H1 (cell line): ENCODE measurements at regions not wholly inside any gene's neighbourhood (a gene's known extent, or its start where the extent isn't known, plus 50 kb on each side); places are given as distances from the start of the nearest gene placed in this dataset.

Experiments
- CHD1 ChIP-seq: IDR thresholded peaks from 2 replicates; pipeline ENCODE4 v1.6.1; 2012; ENCODE audit warnings: low read depth, low read length, improper control_type of control experiment
- CHD2 ChIP-seq: IDR thresholded peaks from 2 replicates; pipeline ENCODE4 v1.6.1; 2012; ENCODE audit warnings: low read length, improper control_type of control experiment
- CREB1 ChIP-seq: IDR thresholded peaks from 2 replicates; pipeline ENCODE4 v1.6.1; 2012; ENCODE audit warnings: inconsistent platforms
- CTCF ChIP-seq, 3 experiments: IDR thresholded peaks; 1 replicate in 2 of 3; 2 replicates in 1 of 3; pipeline versions ENCODE4 v1.5.1 to v1.6.1; 2011; ENCODE audit warnings: low read length in 3 of 3, mild to moderate bottlenecking in 3 of 3, inconsistent platforms in 2 of 3, low read depth in 1 of 3, moderate library complexity in 1 of 3; ENCODE audit not compliant: insufficient read depth in 1 of 3; ENCODE audit errors: control extremely low read depth in 1 of 3
- POLR2A ChIP-seq, 2 experiments: IDR thresholded peaks; 1 replicate in 1 of 2; 2 replicates in 1 of 2; pipeline ENCODE4 v1.6.1; 2011; ENCODE audit warnings: low read depth in 2 of 2, low read length in 2 of 2, mild to moderate bottlenecking in 2 of 2; ENCODE audit errors: control extremely low read depth in 1 of 2
- POLR2AphosphoS5 ChIP-seq: IDR thresholded peaks from 2 replicates; pipeline ENCODE4 v1.6.1; 2011; ENCODE audit warnings: low read depth, low read length
- TEAD4 ChIP-seq: IDR thresholded peaks from 2 replicates; pipeline ENCODE4 v1.6.1; 2012; ENCODE audit warnings: low read depth, low read length, inconsistent platforms, mixed read lengths
- YY1 ChIP-seq: IDR thresholded peaks from 2 replicates; pipeline ENCODE4 v1.6.1; 2011; ENCODE audit warnings: low read depth, mild to moderate bottlenecking, low read length
- TF ChIP-seq, protein P1 (sequence below): fragments of 300-600 bp; sonication (generic); IDR thresholded peaks from 2 replicates; pipeline ENCODE4 v1.7.1; 2012; ENCODE audit warnings: low read length, moderate library complexity, mild to moderate bottlenecking, inconsistent platforms; ENCODE audit not compliant: insufficient replicate concordance

DNA sequence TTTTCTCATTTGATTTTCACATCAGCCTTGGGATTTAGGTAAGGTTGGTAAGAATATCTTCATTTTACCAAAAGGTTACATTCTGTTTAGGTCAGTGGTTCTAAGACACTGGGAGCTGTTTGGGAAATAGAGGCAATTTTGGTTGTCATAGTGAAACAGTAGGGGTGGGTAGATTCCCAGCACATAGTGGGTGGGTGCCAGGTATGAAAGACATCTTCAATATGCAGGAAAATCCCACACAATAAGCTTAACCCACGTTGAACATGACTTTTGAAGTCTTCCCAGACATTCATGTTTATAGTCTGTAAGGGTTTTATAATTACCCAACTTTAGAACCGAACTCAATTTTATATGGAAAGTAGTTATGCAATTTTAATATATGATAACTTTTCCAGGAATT lies 249.6 kb downstream of the SNCA start:
- TF ChIP-seq CTCF (IDR thresholded peaks at IDR 0.05; ENCODE audit: control extremely low read depth in 1 of 3, insufficient read depth in 1 of 3, low read depth in 1 of 3, low read length in 3 of 3) (no peak), POLR2AphosphoS5 (no peak), TEAD4 (no peak), YY1 (no peak), CREB1 (no peak), POLR2A (IDR thresholded peaks at IDR 0.05; ENCODE audit: control extremely low read depth in 1 of 2, low read depth in 2 of 2, low read length in 2 of 2) (no peak), CHD2 (no peak), CHD1 (no peak)
- TF ChIP-seq, protein P1, sequence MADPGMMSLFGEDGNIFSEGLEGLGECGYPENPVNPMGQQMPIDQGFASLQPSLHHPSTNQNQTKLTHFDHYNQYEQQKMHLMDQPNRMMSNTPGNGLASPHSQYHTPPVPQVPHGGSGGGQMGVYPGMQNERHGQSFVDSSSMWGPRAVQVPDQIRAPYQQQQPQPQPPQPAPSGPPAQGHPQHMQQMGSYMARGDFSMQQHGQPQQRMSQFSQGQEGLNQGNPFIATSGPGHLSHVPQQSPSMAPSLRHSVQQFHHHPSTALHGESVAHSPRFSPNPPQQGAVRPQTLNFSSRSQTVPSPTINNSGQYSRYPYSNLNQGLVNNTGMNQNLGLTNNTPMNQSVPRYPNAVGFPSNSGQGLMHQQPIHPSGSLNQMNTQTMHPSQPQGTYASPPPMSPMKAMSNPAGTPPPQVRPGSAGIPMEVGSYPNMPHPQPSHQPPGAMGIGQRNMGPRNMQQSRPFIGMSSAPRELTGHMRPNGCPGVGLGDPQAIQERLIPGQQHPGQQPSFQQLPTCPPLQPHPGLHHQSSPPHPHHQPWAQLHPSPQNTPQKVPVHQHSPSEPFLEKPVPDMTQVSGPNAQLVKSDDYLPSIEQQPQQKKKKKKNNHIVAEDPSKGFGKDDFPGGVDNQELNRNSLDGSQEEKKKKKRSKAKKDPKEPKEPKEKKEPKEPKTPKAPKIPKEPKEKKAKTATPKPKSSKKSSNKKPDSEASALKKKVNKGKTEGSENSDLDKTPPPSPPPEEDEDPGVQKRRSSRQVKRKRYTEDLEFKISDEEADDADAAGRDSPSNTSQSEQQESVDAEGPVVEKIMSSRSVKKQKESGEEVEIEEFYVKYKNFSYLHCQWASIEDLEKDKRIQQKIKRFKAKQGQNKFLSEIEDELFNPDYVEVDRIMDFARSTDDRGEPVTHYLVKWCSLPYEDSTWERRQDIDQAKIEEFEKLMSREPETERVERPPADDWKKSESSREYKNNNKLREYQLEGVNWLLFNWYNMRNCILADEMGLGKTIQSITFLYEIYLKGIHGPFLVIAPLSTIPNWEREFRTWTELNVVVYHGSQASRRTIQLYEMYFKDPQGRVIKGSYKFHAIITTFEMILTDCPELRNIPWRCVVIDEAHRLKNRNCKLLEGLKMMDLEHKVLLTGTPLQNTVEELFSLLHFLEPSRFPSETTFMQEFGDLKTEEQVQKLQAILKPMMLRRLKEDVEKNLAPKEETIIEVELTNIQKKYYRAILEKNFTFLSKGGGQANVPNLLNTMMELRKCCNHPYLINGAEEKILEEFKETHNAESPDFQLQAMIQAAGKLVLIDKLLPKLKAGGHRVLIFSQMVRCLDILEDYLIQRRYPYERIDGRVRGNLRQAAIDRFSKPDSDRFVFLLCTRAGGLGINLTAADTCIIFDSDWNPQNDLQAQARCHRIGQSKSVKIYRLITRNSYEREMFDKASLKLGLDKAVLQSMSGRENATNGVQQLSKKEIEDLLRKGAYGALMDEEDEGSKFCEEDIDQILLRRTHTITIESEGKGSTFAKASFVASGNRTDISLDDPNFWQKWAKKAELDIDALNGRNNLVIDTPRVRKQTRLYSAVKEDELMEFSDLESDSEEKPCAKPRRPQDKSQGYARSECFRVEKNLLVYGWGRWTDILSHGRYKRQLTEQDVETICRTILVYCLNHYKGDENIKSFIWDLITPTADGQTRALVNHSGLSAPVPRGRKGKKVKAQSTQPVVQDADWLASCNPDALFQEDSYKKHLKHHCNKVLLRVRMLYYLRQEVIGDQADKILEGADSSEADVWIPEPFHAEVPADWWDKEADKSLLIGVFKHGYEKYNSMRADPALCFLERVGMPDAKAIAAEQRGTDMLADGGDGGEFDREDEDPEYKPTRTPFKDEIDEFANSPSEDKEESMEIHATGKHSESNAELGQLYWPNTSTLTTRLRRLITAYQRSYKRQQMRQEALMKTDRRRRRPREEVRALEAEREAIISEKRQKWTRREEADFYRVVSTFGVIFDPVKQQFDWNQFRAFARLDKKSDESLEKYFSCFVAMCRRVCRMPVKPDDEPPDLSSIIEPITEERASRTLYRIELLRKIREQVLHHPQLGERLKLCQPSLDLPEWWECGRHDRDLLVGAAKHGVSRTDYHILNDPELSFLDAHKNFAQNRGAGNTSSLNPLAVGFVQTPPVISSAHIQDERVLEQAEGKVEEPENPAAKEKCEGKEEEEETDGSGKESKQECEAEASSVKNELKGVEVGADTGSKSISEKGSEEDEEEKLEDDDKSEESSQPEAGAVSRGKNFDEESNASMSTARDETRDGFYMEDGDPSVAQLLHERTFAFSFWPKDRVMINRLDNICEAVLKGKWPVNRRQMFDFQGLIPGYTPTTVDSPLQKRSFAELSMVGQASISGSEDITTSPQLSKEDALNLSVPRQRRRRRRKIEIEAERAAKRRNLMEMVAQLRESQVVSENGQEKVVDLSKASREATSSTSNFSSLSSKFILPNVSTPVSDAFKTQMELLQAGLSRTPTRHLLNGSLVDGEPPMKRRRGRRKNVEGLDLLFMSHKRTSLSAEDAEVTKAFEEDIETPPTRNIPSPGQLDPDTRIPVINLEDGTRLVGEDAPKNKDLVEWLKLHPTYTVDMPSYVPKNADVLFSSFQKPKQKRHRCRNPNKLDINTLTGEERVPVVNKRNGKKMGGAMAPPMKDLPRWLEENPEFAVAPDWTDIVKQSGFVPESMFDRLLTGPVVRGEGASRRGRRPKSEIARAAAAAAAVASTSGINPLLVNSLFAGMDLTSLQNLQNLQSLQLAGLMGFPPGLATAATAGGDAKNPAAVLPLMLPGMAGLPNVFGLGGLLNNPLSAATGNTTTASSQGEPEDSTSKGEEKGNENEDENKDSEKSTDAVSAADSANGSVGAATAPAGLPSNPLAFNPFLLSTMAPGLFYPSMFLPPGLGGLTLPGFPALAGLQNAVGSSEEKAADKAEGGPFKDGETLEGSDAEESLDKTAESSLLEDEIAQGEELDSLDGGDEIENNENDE = no peak
